ENCODE measurements at regions not wholly inside any gene's neighbourhood (a gene's known extent, or its start where the extent isn't known, plus 50 kb on each side); places are given as distances from the start of the nearest gene placed in this dataset.

GRCh38 chr2:49640630-49641029 is 486.3 kb upstream of the FSHR start:
- TF ChIP-seq POLR2A (IDR thresholded peaks at IDR 0.05) (no peak), CTCF (IDR thresholded peaks at IDR 0.05) (no peak)

All from uterus (tissue), 2 donors.